Kidney (tissue), 13 donors: ENCODE measurements at regions not wholly inside any gene's neighbourhood (a gene's known extent, or its start where the extent isn't known, plus 50 kb on each side); places are given as distances from the start of the nearest gene placed in this dataset.

Experiments used
- DNase-seq, 5 donors: peaks; one replicate each; pipeline ENCODE4 v3.0.0-alpha.2; 2013 to 2020
- FAIRE-seq: peaks from 2 replicates; lab custom pipeline; 2012; peaks lifted over from hg19 to GRCh38; lab: Jason Lieb, UNC
- H3K27ac ChIP-seq, 2 donors: one replicate each; pipeline ENCODE4 v1.7.0; 2013; ENCODE audit warnings: low read depth in 2 of 2, low read length in 2 of 2, inconsistent platforms in 1 of 2
- H3K27me3 ChIP-seq: one replicate; pipeline ENCODE4 v1.7.1; 2013; ENCODE audit warnings: low read length, inconsistent platforms; ENCODE audit not compliant: control insufficient read depth, insufficient read depth
- H3K36me3 ChIP-seq, 3 donors: one replicate each; pipeline versions ENCODE4 v1.7.0 to v1.7.1; 2013; ENCODE audit warnings: low read length in 3 of 3, control low read depth in 1 of 3, inconsistent platforms in 1 of 3; ENCODE audit not compliant: insufficient read depth in 3 of 3, control insufficient read depth in 2 of 3
- H3K4me1 ChIP-seq, 3 donors: one replicate each; pipeline versions ENCODE4 v1.7.0 to v1.7.1; 2013; ENCODE audit warnings: low read length in 3 of 3, inconsistent platforms in 1 of 3, low read depth in 1 of 3; ENCODE audit not compliant: control insufficient read depth in 2 of 3, insufficient read depth in 2 of 3
- H3K4me3 ChIP-seq, 3 donors: one replicate each; pipeline versions ENCODE4 v1.7.0 to v1.8.1; 2013; ENCODE audit warnings: low read length in 3 of 3, control low read depth in 1 of 3, inconsistent platforms in 1 of 3
- H3K9ac ChIP-seq, 3 donors: one replicate each; pipeline versions ENCODE4 v1.7.0 to v1.7.1; 2013; ENCODE audit warnings: low read length in 3 of 3, control low read depth in 1 of 3, inconsistent platforms in 1 of 3
- H3K9me3 ChIP-seq, 3 donors: one replicate each; pipeline versions ENCODE4 v1.7.0 to v1.7.1; 2013; ENCODE audit warnings: low read length in 3 of 3, control low read depth in 1 of 3, inconsistent platforms in 1 of 3; ENCODE audit not compliant: control insufficient read depth in 2 of 3, insufficient read depth in 1 of 3
- CTCF ChIP-seq: IDR thresholded peaks from 3 replicates; pipeline ENCODE4 v1.5.1; 2012; ENCODE audit warnings: mild to moderate bottlenecking, moderate library complexity, borderline replicate concordance; ENCODE audit not compliant: insufficient read depth; ENCODE audit errors: extremely low read depth
- intact Hi-C: fragments of 100-400 bp; cut with DNase I; formaldehyde crosslinking; loops from one replicate; pipeline ENCODE4 v1.11.1; 2022
- donor health status: control.
- donor health status: control.
- donor health status: control.
- donor health status: control.
- donor health status: control.
- donor health status: DM: yes; HTN: yes; CAD: no.
- donor health status: Normal renal cell carcinoma (clear cell type).

- intact Hi-C loops = no loop called here
These were observed 158.1 kb upstream of the SGCG start for GRCh38 chr13:23022704-23023103.

GRCh38 chr13:23025864-23026608 is 154.7 kb upstream of the SGCG start:
- intact Hi-C loops = no loop called here
- no peak overlapping the region for H3K9ac ChIP-seq
- H3K9me3 ChIP-seq = no peaks in the 10 kb centered on the region
- H3K27ac ChIP-seq = no peak overlapping the region
- no peak for TF ChIP-seq CTCF
- no peak overlapping the region for H3K4me3 ChIP-seq
- DNase-seq (peak in 1 of 5 donors; percentile 4), FAIRE-seq (no peak)
- H3K36me3 ChIP-seq = no peaks in the 10 kb centered on the region
- H3K4me1 ChIP-seq = no peaks in the 10 kb centered on the region
- no peaks in the 10 kb centered on the region for H3K27me3 ChIP-seq

More at GRCh38 chr13:23022704-23023103, 158.1 kb upstream of the SGCG start:
- Histone ChIP-seq H3K9ac (no peak overlapping the region), H3K27ac (no peak overlapping the region), H3K27me3 (no peaks in the 10 kb centered on the region), H3K36me3 (no peaks in the 10 kb centered on the region), H3K4me1 (no peaks in the 10 kb centered on the region), H3K9me3 (no peaks in the 10 kb centered on the region), H3K4me3 (no peak overlapping the region)
- FAIRE-seq = no peak
- TF ChIP-seq CTCF = no peak
- no peak for DNase-seq

GRCh38 chr13:23039266-23039935 is 141.4 kb upstream of the SGCG start:
- no peak for FAIRE-seq
- no peak overlapping the region for H3K27ac ChIP-seq
- no peak for DNase-seq
- no peaks in the 10 kb centered on the region for H3K36me3 ChIP-seq
- no peaks in the 10 kb centered on the region for H3K27me3 ChIP-seq
- H3K9ac ChIP-seq = no peak overlapping the region
- intact Hi-C loops = no loop called here
- no peak for TF ChIP-seq CTCF
- H3K4me1 ChIP-seq = no peaks in the 10 kb centered on the region
- H3K4me3 ChIP-seq = no peak overlapping the region
- no peaks in the 10 kb centered on the region for H3K9me3 ChIP-seq
